GM21515 (cell line): ENCODE measurements at regions not wholly inside any gene's neighbourhood (a gene's known extent, or its start where the extent isn't known, plus 50 kb on each side); places are given as distances from the start of the nearest gene placed in this dataset.
A peak's percentile ranks its signal among the peaks of the same experiment; 100 is the strongest.
"Not testable (repeated sequence)": the region's sequence is repeated elsewhere in the genome, so short reads cannot be mapped to it uniquely, and the experiment has no call there.

Experiments
- ATAC-seq: cut with Tn5 transposase; IDR thresholded peaks from one replicate; pipeline ENCODE4 v1.9.1; 2021; ENCODE audit not compliant: unreplicated experiment

GRCh38 chr10:9299966-9300365 is 1245.5 kb downstream of the GATA3 start:
- ATAC-seq = no peak

- no peak for ATAC-seq
These were observed 1246.7 kb downstream of the GATA3 start for GRCh38 chr10:9301148-9301547.

GRCh38 chr10:9301554-9301953 is 1247.1 kb downstream of the GATA3 start:
- ATAC-seq = no peak

- ATAC-seq = no peak
These were observed 1247.8 kb downstream of the GATA3 start for GRCh38 chr10:9302140-9302746.

GRCh38 chr10:9305018-9305655 is 1250.6 kb downstream of the GATA3 start:
- no peak for ATAC-seq

GRCh38 chr10:9311702-9312499 is 1257.4 kb downstream of the GATA3 start:
- ATAC-seq = no peak

GRCh38 chr10:9315292-9315691 is 1260.8 kb downstream of the GATA3 start:
- no peak for ATAC-seq

- peak; percentile 84 for ATAC-seq
These were observed 1277.1 kb downstream of the GATA3 start for GRCh38 chr10:9331583-9332008.

GRCh38 chr10:9334270-9334669 is 1279.8 kb downstream of the GATA3 start:
- ATAC-seq = no peak

- ATAC-seq = no peak
These were observed 1285.2 kb downstream of the GATA3 start for GRCh38 chr10:9339716-9340115.

GRCh38 chr10:9342885-9343570 is 1288.5 kb downstream of the GATA3 start:
- no peak for ATAC-seq

- ATAC-seq = not testable (repeated sequence)
These were observed 1293.4 kb downstream of the GATA3 start for GRCh38 chr10:9347933-9348332.

GRCh38 chr10:9357471-9357870 is 1303.0 kb downstream of the GATA3 start:
- ATAC-seq = no peak

- no peak for ATAC-seq
These were observed 1308.2 kb downstream of the GATA3 start for GRCh38 chr10:9362721-9363120.

- ATAC-seq = no peak
These were observed 1324.7 kb downstream of the GATA3 start for GRCh38 chr10:9379183-9379582.

GRCh38 chr10:9381733-9382532 is 1327.4 kb downstream of the GATA3 start:
- no peak for ATAC-seq

GRCh38 chr10:9382533-9382866 is 1328.0 kb downstream of the GATA3 start:
- no peak for ATAC-seq

- ATAC-seq = no peak
These were observed 1336.0 kb downstream of the GATA3 start for GRCh38 chr10:9390516-9390915.

GRCh38 chr10:9399275-9399983 is 1344.9 kb downstream of the GATA3 start:
- ATAC-seq = no peak

- ATAC-seq = not testable (repeated sequence)
These were observed 1347.6 kb downstream of the GATA3 start for GRCh38 chr10:9402067-9402466.
